Panc1 (cell line): ENCODE measurements at regions not wholly inside any gene's neighbourhood (a gene's known extent, or its start where the extent isn't known, plus 50 kb on each side); places are given as distances from the start of the nearest gene placed in this dataset.

Experiments used
- ATAC-seq: fragments of 200-7000 bp; cut with Tn5 transposase; 2 replicates; pipeline ENCODE4 v1.9.1; 2020; ENCODE audit warnings: mild to moderate bottlenecking, moderate library complexity
- BruUV-seq: library from RNA; stranded (reverse); fragments of 400-500 nt; replicated peaks from 2 replicates; lab custom pipeline; 2021; lab: Mats Ljungman, UMichigan
- CTCF ChIA-PET: fragments of 300-600 bp; sonication (Branson Sonifier 250); formaldehyde crosslinking; loops from one replicate; lab custom pipeline; 2022; ENCODE audit warnings: antibody characterized with exemption; lab: Charles Lee
- POLR2A ChIA-PET: fragments of 300-600 bp; sonication (Branson Sonifier 250); formaldehyde crosslinking; loops from one replicate; lab custom pipeline; 2022; ENCODE audit warnings: antibody characterized with exemption; lab: Charles Lee
- DNase-seq: peaks from one replicate; pipeline ENCODE4 v3.0.0-alpha.2; 2010; ENCODE audit warnings: low read depth, low spot score
- H3K27ac ChIP-seq: 2 replicates; pipeline ENCODE4 v1.5.1; 2011; ENCODE audit warnings: mild to moderate bottlenecking, low read length, inconsistent platforms
- H3K27me3 ChIP-seq: fragments of 200-500 bp; sonication (Bioruptor generic); 2 replicates; pipeline ENCODE4 v1.6.0; 2014; ENCODE audit warnings: low read length, inconsistent platforms; ENCODE audit not compliant: control insufficient read depth, insufficient read depth
- H3K36me3 ChIP-seq: fragments of 200-500 bp; sonication (Bioruptor generic); 2 replicates; pipeline ENCODE4 v1.5.1; 2014; ENCODE audit warnings: inconsistent platforms, mild to moderate bottlenecking, low read length, moderate library complexity; ENCODE audit not compliant: control insufficient read depth, insufficient read depth
- H3K4me1 ChIP-seq: 2 replicates; pipeline ENCODE4 v1.5.1; 2011; ENCODE audit warnings: inconsistent platforms, mild to moderate bottlenecking, low read length, moderate library complexity; ENCODE audit not compliant: control insufficient read depth, insufficient read depth
- H3K4me3 ChIP-seq, 2 experiments: 2 replicates each; pipeline ENCODE4 v1.5.1; 2011 to 2012; ENCODE audit warnings: low read depth in 2 of 2, low read length in 2 of 2, mild to moderate bottlenecking in 2 of 2, inconsistent platforms in 1 of 2, moderate library complexity in 1 of 2
- H3K9me3 ChIP-seq: fragments of 200-500 bp; sonication (Bioruptor generic); 2 replicates; pipeline ENCODE4 v1.5.1; 2014; ENCODE audit warnings: low read depth, mild to moderate bottlenecking, inconsistent platforms, low read length, moderate library complexity; ENCODE audit not compliant: control insufficient read depth, insufficient read depth
- CTCF ChIP-seq: fragments of 450-650 bp; IDR thresholded peaks from 2 replicates; pipeline ENCODE4 v1.5.1; 2017; ENCODE audit warnings: mild to moderate bottlenecking
- POLR2AphosphoS5 ChIP-seq: IDR thresholded peaks from 2 replicates; pipeline ENCODE4 v1.6.1; 2012; ENCODE audit warnings: mild to moderate bottlenecking, low read depth, low read length, moderate library complexity
- REST ChIP-seq, 2 experiments: IDR thresholded peaks; 2 replicates each; pipeline ENCODE4 v1.6.1; 2011 to 2012; ENCODE audit warnings: low read depth in 2 of 2, control low read depth in 1 of 2, low read length in 1 of 2, mild to moderate bottlenecking in 1 of 2, moderate library complexity in 1 of 2; ENCODE audit not compliant: insufficient read depth in 1 of 2
- SIN3A ChIP-seq: IDR thresholded peaks from 2 replicates; pipeline ENCODE4 v1.6.1; 2012; ENCODE audit warnings: low read depth, mild to moderate bottlenecking, low read length, moderate library complexity, borderline replicate concordance; ENCODE audit not compliant: insufficient read depth
- TCF7L2 ChIP-seq: IDR thresholded peaks from 2 replicates; pipeline ENCODE4 v1.6.1; 2011; ENCODE audit warnings: mild to moderate bottlenecking, low read depth, low read length, inconsistent platforms
- in situ Hi-C: cut with HindIII; loops from 2 replicates; pipeline ENCODE4 v1.10.0; 2016; ENCODE audit warnings: low sequenced_read_pairs, low pct_unique_long_range_greater_than_20kb
- intact Hi-C: fragments of 100-400 bp; cut with micrococcal nuclease; formaldehyde crosslinking; loops from one replicate; pipeline ENCODE4 v1.10.0; 2022; ENCODE audit not compliant: unreplicated experiment

- H3K4me1 ChIP-seq: peaks cover 26% of the 10 kb centered on the region
- in situ Hi-C loops: no loop called here
Measured at GRCh38 chr17:63275971-63276745, 169.9 kb downstream of the CYB561 start.

GRCh38 chr17:63276821-63277220 is 169.3 kb downstream of the CYB561 start:
- Histone ChIP-seq H3K4me3 (no peak overlapping the region), H3K9me3 (peaks cover 11% of the 10 kb centered on the region; the same call in 1 of the 2 replicates), H3K27ac (peak overlapping the region; percentile 88), H3K36me3 (no peaks in the 10 kb centered on the region), H3K27me3 (no peaks in the 10 kb centered on the region), H3K4me1 (peaks cover 26% of the 10 kb centered on the region)
- ChIA-PET CTCF (no interaction called here), POLR2A (interaction anchor here (0.5 to 0.8 kb wide), 4 partner anchors 18 to 292 kb away, joined by 3 read pairs; no protein-coding TSS in a partner anchor)
- intact Hi-C loops: no loop called here
- in situ Hi-C loops: no loop called here
- ATAC-seq: no peak
- DNase-seq: no peak
- no TSS peak for BruUV-seq
- no peak for TF ChIP-seq SIN3A
- no peak for TF ChIP-seq TCF7L2
- no peak for TF ChIP-seq REST (IDR thresholded peaks at IDR 0.05; ENCODE audit: insufficient read depth in 1 of 2, low read depth in 2 of 2, low read length in 1 of 2)
- TF ChIP-seq POLR2AphosphoS5: no peak

More at GRCh38 chr17:63275971-63276745, 169.9 kb downstream of the CYB561 start:
- Histone ChIP-seq H3K9me3 (peaks cover 11% of the 10 kb centered on the region; the same call in 1 of the 2 replicates), H3K4me3 (no peak overlapping the region), H3K36me3 (no peaks in the 10 kb centered on the region), H3K27ac (peak overlapping the region; percentile 88), H3K27me3 (no peaks in the 10 kb centered on the region)
- ATAC-seq (no peak), DNase-seq (no peak)
- TF ChIP-seq TCF7L2 (no peak), CTCF (no peak), POLR2AphosphoS5 (no peak), SIN3A (no peak), REST (IDR thresholded peaks at IDR 0.05; ENCODE audit: insufficient read depth in 1 of 2, low read depth in 2 of 2, low read length in 1 of 2) (no peak)
- ChIA-PET CTCF (no interaction called here), POLR2A (interaction anchor here (0.5 to 0.8 kb wide), 4 partner anchors 17 to 293 kb away, joined by 3 read pairs; no protein-coding TSS in a partner anchor)
- intact Hi-C loops: no loop called here
- BruUV-seq: no TSS peak
